ENCODE measurements at regions not wholly inside any gene's neighbourhood (a gene's known extent, or its start where the extent isn't known, plus 50 kb on each side); places are given as distances from the start of the nearest gene placed in this dataset.

- no peak for TF ChIP-seq ATF3 (IDR thresholded peaks at IDR 0.05; ENCODE audit: insufficient read depth, low read depth, low read length)
These were observed 70.6 kb upstream of the GSC start (continued) for GRCh38 chr14:94840467-94840866.

Data from H1 (cell line).